ENCODE measurements at regions not wholly inside any gene's neighbourhood (a gene's known extent, or its start where the extent isn't known, plus 50 kb on each side); places are given as distances from the start of the nearest gene placed in this dataset.

GRCh38 chr2:129469389-129469788, 510.1 kb upstream of the RAB6C start:
- no peaks in the 10 kb centered on the region for H3F3A ChIP-seq (ENCODE audit: insufficient read depth, low read length)
- TF ChIP-seq EZH2phosphoT487 (IDR thresholded peaks at IDR 0.05; ENCODE audit: low read length) (no peak), EZH2 (optimal IDR thresholded peaks at IDR 0.05; ENCODE audit: low read depth, low read length) (no peak)
- TF ChIP-seq, protein P1, sequence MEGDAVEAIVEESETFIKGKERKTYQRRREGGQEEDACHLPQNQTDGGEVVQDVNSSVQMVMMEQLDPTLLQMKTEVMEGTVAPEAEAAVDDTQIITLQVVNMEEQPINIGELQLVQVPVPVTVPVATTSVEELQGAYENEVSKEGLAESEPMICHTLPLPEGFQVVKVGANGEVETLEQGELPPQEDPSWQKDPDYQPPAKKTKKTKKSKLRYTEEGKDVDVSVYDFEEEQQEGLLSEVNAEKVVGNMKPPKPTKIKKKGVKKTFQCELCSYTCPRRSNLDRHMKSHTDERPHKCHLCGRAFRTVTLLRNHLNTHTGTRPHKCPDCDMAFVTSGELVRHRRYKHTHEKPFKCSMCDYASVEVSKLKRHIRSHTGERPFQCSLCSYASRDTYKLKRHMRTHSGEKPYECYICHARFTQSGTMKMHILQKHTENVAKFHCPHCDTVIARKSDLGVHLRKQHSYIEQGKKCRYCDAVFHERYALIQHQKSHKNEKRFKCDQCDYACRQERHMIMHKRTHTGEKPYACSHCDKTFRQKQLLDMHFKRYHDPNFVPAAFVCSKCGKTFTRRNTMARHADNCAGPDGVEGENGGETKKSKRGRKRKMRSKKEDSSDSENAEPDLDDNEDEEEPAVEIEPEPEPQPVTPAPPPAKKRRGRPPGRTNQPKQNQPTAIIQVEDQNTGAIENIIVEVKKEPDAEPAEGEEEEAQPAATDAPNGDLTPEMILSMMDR (IDR thresholded peaks at IDR 0.05; ENCODE audit: low read length), result no peak
- H3K9me3 ChIP-seq (replicated peaks; ENCODE audit: insufficient read depth, low read length), result no peaks in the 10 kb centered on the region
- H3K9ac ChIP-seq (ENCODE audit: low read length), result no peak overlapping the region
- no peaks in the 10 kb centered on the region for H3K9me2 ChIP-seq (replicated peaks; ENCODE audit: insufficient read depth, low read length)
- no peak overlapping the region for H2AFZ ChIP-seq (ENCODE audit: low read length)
- no peak overlapping the region for H3K4me2 ChIP-seq (ENCODE audit: low read depth, low read length)
- no peak for DNase-seq
- no peaks in the 10 kb centered on the region for H3K36me3 ChIP-seq (replicated peaks; ENCODE audit: insufficient read depth, low read length)
- no peaks in the 10 kb centered on the region for H3K79me2 ChIP-seq (ENCODE audit: low read length)
- no peaks in the 10 kb centered on the region for H3K27me3 ChIP-seq (replicated peaks; ENCODE audit: insufficient read depth, low read length)
- no peaks in the 10 kb centered on the region for H4K20me1 ChIP-seq (ENCODE audit: insufficient read depth, low read length)
- H3K4me1 ChIP-seq (ENCODE audit: low read length), result no peaks in the 10 kb centered on the region
- H3K4me3 ChIP-seq (ENCODE audit: low read length), result no peak overlapping the region
- H3K27ac ChIP-seq (ENCODE audit: low read length), result no peak overlapping the region

- no peaks in the 10 kb centered on the region for H3K9me3 ChIP-seq (replicated peaks; ENCODE audit: insufficient read depth, low read length)
These were observed 509.6 kb upstream of the RAB6C start for GRCh38 chr2:129469871-129470270.

DNA sequence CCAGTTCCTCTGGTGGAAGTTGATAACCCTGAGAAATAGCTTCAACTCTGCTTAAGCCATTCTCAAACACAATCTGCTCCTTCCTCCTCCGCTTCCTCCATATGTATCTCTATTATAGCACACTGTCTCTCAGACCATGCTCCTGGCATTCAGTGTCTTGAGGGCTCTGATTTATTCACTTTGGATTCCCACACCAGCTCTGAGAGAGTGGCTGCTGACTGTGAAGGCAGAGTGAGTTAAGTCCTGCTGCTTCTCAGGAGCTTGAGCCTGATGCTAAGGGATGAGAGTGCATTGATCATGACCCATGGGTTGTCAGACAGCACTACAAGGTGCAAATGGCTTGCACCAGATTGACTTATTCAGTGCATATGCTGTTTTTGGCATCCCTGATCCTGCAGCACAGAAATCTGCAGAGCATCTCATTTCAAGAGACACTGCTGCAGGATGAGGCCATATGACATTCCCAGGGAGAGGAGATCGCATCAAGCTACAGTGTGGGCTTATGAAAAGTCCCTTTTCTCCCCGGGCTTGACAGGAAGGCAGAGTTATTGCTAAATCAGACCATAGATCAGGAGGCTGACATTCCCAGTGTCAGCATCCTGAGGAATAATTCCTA, 500.5 kb upstream of the RAB6C start:
- no peaks in the 10 kb centered on the region for H3K27me3 ChIP-seq (replicated peaks; ENCODE audit: insufficient read depth, low read length)
- no peaks in the 10 kb centered on the region for H3K9me3 ChIP-seq (replicated peaks; ENCODE audit: insufficient read depth, low read length)
- TF ChIP-seq EZH2phosphoT487 (IDR thresholded peaks at IDR 0.05; ENCODE audit: low read length) (no peak), EZH2 (optimal IDR thresholded peaks at IDR 0.05; ENCODE audit: low read depth, low read length) (no peak)
- TF ChIP-seq, protein P1 (IDR thresholded peaks at IDR 0.05; ENCODE audit: low read length), result no peak
- no peaks in the 10 kb centered on the region for H3K36me3 ChIP-seq (replicated peaks; ENCODE audit: insufficient read depth, low read length)
- H2AFZ ChIP-seq (ENCODE audit: low read length), result no peak overlapping the region
- H3K4me2 ChIP-seq (ENCODE audit: low read depth, low read length), result no peak overlapping the region
- H3K4me3 ChIP-seq (ENCODE audit: low read length), result no peak overlapping the region
- H3K9me2 ChIP-seq (replicated peaks; ENCODE audit: insufficient read depth, low read length), result no peaks in the 10 kb centered on the region
- no peak for DNase-seq
- no peaks in the 10 kb centered on the region for H3F3A ChIP-seq (ENCODE audit: insufficient read depth, low read length)
- H4K20me1 ChIP-seq (ENCODE audit: insufficient read depth, low read length), result no peaks in the 10 kb centered on the region
- no peaks in the 10 kb centered on the region for H3K79me2 ChIP-seq (ENCODE audit: low read length)
- no peak overlapping the region for H3K27ac ChIP-seq (ENCODE audit: low read length)
- H3K4me1 ChIP-seq (ENCODE audit: low read length), result no peaks in the 10 kb centered on the region
- no peak overlapping the region for H3K9ac ChIP-seq (ENCODE audit: low read length)

More at GRCh38 chr2:129469871-129470270, 509.6 kb upstream of the RAB6C start:
- Histone ChIP-seq H4K20me1 (ENCODE audit: insufficient read depth, low read length) (no peaks in the 10 kb centered on the region), H3K4me3 (ENCODE audit: low read length) (no peak overlapping the region), H3K9ac (ENCODE audit: low read length) (no peak overlapping the region), H3K9me2 (replicated peaks; ENCODE audit: insufficient read depth, low read length) (no peaks in the 10 kb centered on the region), H2AFZ (ENCODE audit: low read length) (no peak overlapping the region), H3K27me3 (replicated peaks; ENCODE audit: insufficient read depth, low read length) (no peaks in the 10 kb centered on the region), H3F3A (ENCODE audit: insufficient read depth, low read length) (no peaks in the 10 kb centered on the region), H3K4me2 (ENCODE audit: low read depth, low read length) (no peak overlapping the region), H3K36me3 (replicated peaks; ENCODE audit: insufficient read depth, low read length) (no peaks in the 10 kb centered on the region), H3K4me1 (ENCODE audit: low read length) (no peaks in the 10 kb centered on the region), H3K79me2 (ENCODE audit: low read length) (no peaks in the 10 kb centered on the region), H3K27ac (ENCODE audit: low read length) (no peak overlapping the region)
- TF ChIP-seq EZH2phosphoT487 (IDR thresholded peaks at IDR 0.05; ENCODE audit: low read length) (no peak), EZH2 (optimal IDR thresholded peaks at IDR 0.05; ENCODE audit: low read depth, low read length) (no peak)
- TF ChIP-seq, protein P1 (IDR thresholded peaks at IDR 0.05; ENCODE audit: low read length), result no peak
- no peak for DNase-seq
